ENCODE measurements at regions not wholly inside any gene's neighbourhood (a gene's known extent, or its start where the extent isn't known, plus 50 kb on each side); places are given as distances from the start of the nearest gene placed in this dataset.
"Not testable (repeated sequence)": the region's sequence is repeated elsewhere in the genome, so short reads cannot be mapped to it uniquely, and the experiment has no call there.

GRCh38 chrX:85808217-85808616, 239.1 kb downstream of the CHM start:
- DNase-seq (ENCODE audit: extremely low spot score), result no peak
- no peak for TF ChIP-seq NFRKB (IDR thresholded peaks at IDR 0.05)
- TF ChIP-seq LEF1 (IDR thresholded peaks at IDR 0.05; ENCODE audit: borderline replicate concordance), result no peak
- no peak for TF ChIP-seq ARNT (IDR thresholded peaks at IDR 0.05)
- TF ChIP-seq L3MBTL2 (conservative IDR thresholded peaks at IDR 0.05), result no peak
- no peak for TF ChIP-seq FOXK2 (IDR thresholded peaks at IDR 0.05)
- TF ChIP-seq HDGF (IDR thresholded peaks at IDR 0.05; ENCODE audit: borderline replicate concordance), result no peak
- no peak for TF ChIP-seq PKNOX1 (IDR thresholded peaks at IDR 0.05)
- ChIA-PET POLR2A (no interaction called here), CTCF (no interaction called here)

GRCh38 chrX:85772391-85772790, 275.0 kb downstream of the CHM start:
- POLR2A ChIA-PET, CTCF ChIA-PET: not testable (repeated sequence)

GRCh38 chrX:85765651-85766050, 281.7 kb downstream of the CHM start:
- CTCF ChIA-PET, result no interaction called here
- POLR2A ChIA-PET, result no interaction called here
- TF ChIP-seq LEF1 (IDR thresholded peaks at IDR 0.05; ENCODE audit: borderline replicate concordance) (no peak), CTBP1 (IDR thresholded peaks at IDR 0.05; ENCODE audit: borderline replicate concordance) (no peak), L3MBTL2 (conservative IDR thresholded peaks at IDR 0.05) (no peak), FOXK2 (IDR thresholded peaks at IDR 0.05) (no peak), FOXA1 (IDR thresholded peaks at IDR 0.05) (no peak), FOXM1 (IDR thresholded peaks at IDR 0.05; ENCODE audit: borderline replicate concordance) (no peak), ARNT (IDR thresholded peaks at IDR 0.05) (no peak), TARDBP (IDR thresholded peaks at IDR 0.05) (no peak), ZNF384 (IDR thresholded peaks at IDR 0.05) (no peak), BHLHE40 (IDR thresholded peaks at IDR 0.05; ENCODE audit: borderline replicate concordance) (no peak), SP1 (IDR thresholded peaks at IDR 0.05) (no peak), HDGF (IDR thresholded peaks at IDR 0.05; ENCODE audit: borderline replicate concordance) (no peak), ELF4 (IDR thresholded peaks at IDR 0.05) (no peak), PKNOX1 (IDR thresholded peaks at IDR 0.05) (no peak), NFRKB (IDR thresholded peaks at IDR 0.05) (no peak), SUZ12 (IDR thresholded peaks at IDR 0.05) (no peak)
- DNase-seq (ENCODE audit: extremely low spot score), result no peak

More at GRCh38 chrX:85772391-85772790, 275.0 kb downstream of the CHM start:
- not testable (repeated sequence) for DNase-seq (ENCODE audit: extremely low spot score)

- POLR2A ChIA-PET; CTCF ChIA-PET; DNase-seq (ENCODE audit: extremely low spot score): not testable (repeated sequence)
These were observed 324.3 kb downstream of the CHM start for GRCh38 chrX:85723025-85723424.

GRCh38 chrX:85703233-85703632, 323.8 kb upstream of the POF1B start:
- CTCF ChIA-PET; DNase-seq (ENCODE audit: extremely low spot score); POLR2A ChIA-PET: not testable (repeated sequence)

GRCh38 chrX:85698921-85699320, 319.5 kb upstream of the POF1B start:
- CTCF ChIA-PET, result no interaction called here
- TF ChIP-seq NFRKB (IDR thresholded peaks at IDR 0.05) (no peak), LEF1 (IDR thresholded peaks at IDR 0.05; ENCODE audit: borderline replicate concordance) (no peak), L3MBTL2 (conservative IDR thresholded peaks at IDR 0.05) (no peak)
- no peak for DNase-seq (ENCODE audit: extremely low spot score)
- POLR2A ChIA-PET, result no interaction called here

GRCh38 chrX:85685843-85686242, 306.4 kb upstream of the POF1B start:
- POLR2A ChIA-PET, result no interaction called here
- DNase-seq (ENCODE audit: extremely low spot score), result no peak
- TF ChIP-seq CTBP1 (IDR thresholded peaks at IDR 0.05; ENCODE audit: borderline replicate concordance) (no peak), FOXM1 (IDR thresholded peaks at IDR 0.05; ENCODE audit: borderline replicate concordance) (no peak), L3MBTL2 (conservative IDR thresholded peaks at IDR 0.05) (no peak), BHLHE40 (IDR thresholded peaks at IDR 0.05; ENCODE audit: borderline replicate concordance) (no peak), TARDBP (IDR thresholded peaks at IDR 0.05) (no peak), ZNF384 (IDR thresholded peaks at IDR 0.05) (no peak), LEF1 (IDR thresholded peaks at IDR 0.05; ENCODE audit: borderline replicate concordance) (no peak), FOXA1 (IDR thresholded peaks at IDR 0.05) (no peak)
- CTCF ChIA-PET, result no interaction called here

GRCh38 chrX:85666471-85666870, 287.0 kb upstream of the POF1B start:
- CTCF ChIA-PET, result no interaction called here
- no peak for DNase-seq (ENCODE audit: extremely low spot score)
- POLR2A ChIA-PET, result no interaction called here
- TF ChIP-seq L3MBTL2 (conservative IDR thresholded peaks at IDR 0.05) (no peak), FOXM1 (IDR thresholded peaks at IDR 0.05; ENCODE audit: borderline replicate concordance) (no peak), ELF4 (IDR thresholded peaks at IDR 0.05) (no peak)

GRCh38 chrX:85663970-85664369, 284.5 kb upstream of the POF1B start:
- POLR2A ChIA-PET; CTCF ChIA-PET; DNase-seq (ENCODE audit: extremely low spot score): not testable (repeated sequence)

Data from HEK293T (cell line).